Head of caudate nucleus (tissue), 42 donors: ENCODE measurements at regions not wholly inside any gene's neighbourhood (a gene's known extent, or its start where the extent isn't known, plus 50 kb on each side); places are given as distances from the start of the nearest gene placed in this dataset.

Experiments used
- DNase-seq, 42 donors: peaks; one replicate each; pipeline versions ENCODE4 v3.0.0 to v3.0.0-alpha.2; 2020 to 2021; ENCODE audit warnings: mixed read lengths in 7 of 42
- intact Hi-C: fragments of 100-400 bp; cut with DNase I; formaldehyde crosslinking; loops from one replicate; pipeline ENCODE4 v1.15.0; 2022

DNA sequence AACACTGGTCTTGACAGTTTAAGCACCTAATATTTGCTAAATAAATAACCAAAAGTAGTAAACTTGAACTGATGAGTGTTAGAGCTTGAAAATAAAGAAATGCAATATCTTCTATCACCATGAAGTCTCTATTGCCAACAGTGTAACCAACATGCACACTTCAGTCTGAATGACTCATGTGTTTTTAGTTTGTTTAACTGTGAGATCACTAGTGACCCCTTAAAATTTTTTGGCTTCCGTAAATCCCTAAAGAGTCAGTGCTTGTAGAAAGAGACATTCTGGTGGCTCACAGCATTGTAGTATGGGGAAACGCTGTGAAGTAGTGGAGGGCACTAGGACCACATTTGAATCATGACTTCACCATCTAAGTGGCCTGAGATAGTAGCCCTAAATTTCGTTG is 341.1 kb downstream of the PMP22 start:
- intact Hi-C loops = loop anchor here (10.0 kb wide), 1 partner anchor 1589 kb away; no protein-coding TSS in a partner anchor
- DNase-seq = no peak

GRCh38 chr17:14922411-14922810 is 342.7 kb downstream of the PMP22 start:
- peak in 24 of 42 donors; percentile 1 to 78 (median 26) for DNase-seq
- intact Hi-C loops = loop anchor here (10.0 kb wide), 1 partner anchor 1588 kb away; no protein-coding TSS in a partner anchor

DNA sequence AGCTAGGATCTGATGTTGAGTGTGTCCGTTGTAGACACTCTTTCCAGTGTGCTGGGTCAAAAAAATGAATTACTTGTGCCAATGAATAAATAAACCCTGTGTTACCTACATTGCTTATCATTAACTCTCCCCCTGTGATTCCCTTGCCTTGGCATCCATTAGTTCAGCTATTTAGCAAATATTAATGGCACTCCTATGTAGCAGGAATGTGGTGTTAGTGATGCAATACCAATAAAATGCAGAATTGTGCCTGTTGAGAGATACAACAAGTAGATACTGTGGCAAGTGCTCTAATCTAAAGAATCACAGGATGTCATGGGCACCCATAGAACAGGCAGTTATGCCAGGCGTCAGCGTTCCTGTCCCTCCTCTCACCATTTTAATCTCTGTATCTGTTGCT is 343.2 kb downstream of the PMP22 start:
- DNase-seq = no peak
- intact Hi-C loops = loop anchor here (10.0 kb wide), 1 partner anchor 1587 kb away; no protein-coding TSS in a partner anchor

DNA sequence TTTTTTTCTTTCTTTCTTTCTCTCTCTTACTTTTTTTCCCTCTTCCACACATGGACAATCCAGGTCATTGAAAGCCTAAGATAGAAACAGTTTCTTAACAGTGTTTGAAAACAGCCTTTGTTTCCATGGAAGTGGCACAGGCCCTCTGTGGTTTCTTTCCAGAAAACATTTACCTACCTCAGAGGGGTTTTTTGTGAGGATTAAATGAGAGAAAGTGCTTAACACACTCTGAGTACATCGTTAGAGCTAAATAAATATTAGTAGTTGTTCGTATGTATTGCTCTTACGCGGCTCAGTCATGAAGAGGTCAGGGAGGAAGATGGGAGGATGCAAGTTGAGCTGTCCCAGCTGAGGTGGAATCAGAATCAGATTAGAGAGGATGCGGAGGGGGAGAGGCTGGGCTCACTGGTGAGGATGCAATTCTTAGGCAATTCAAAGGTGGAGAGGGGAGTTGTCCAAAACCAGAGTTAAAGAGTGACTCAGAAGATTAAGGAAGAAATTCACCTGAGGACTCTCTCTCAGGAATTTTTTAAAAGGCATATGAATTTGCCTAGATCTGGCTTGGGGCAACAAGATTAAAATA is 345.4 kb downstream of the PMP22 start:
- no peak for DNase-seq
- intact Hi-C loops = loop anchor here (10.0 kb wide), 1 partner anchor 1585 kb away; no protein-coding TSS in a partner anchor

GRCh38 chr17:14919094-14919493 is 346.0 kb downstream of the PMP22 start:
- intact Hi-C loops = no loop called here
- DNase-seq = no peak

- intact Hi-C loops = no loop called here
- DNase-seq = no peak
Observed at GRCh38 chr17:14918540-14918939, 346.6 kb downstream of the PMP22 start.

DNA sequence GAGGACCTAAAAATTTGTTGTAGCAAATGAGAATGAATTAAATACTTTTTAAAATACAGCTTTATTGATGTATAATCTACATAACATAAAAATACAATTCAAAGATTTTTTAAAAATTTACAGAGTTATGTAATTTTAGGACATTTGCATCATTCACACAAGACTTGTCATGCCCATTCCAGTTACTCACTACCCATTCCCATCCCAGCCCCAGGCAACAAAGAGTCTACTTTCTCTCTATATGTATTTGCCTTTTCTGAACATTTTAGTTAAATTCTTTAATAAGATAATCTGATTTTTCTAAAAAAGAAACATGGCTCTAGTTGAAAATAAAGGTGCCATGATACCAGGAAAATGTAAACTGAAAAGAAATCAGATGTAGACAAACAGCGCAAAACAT is 354.2 kb downstream of the PMP22 start:
- intact Hi-C loops = no loop called here
- DNase-seq = no peak

GRCh38 chr17:14904386-14904785 is 360.7 kb downstream of the PMP22 start:
- DNase-seq = no peak
- intact Hi-C loops = no loop called here

DNA sequence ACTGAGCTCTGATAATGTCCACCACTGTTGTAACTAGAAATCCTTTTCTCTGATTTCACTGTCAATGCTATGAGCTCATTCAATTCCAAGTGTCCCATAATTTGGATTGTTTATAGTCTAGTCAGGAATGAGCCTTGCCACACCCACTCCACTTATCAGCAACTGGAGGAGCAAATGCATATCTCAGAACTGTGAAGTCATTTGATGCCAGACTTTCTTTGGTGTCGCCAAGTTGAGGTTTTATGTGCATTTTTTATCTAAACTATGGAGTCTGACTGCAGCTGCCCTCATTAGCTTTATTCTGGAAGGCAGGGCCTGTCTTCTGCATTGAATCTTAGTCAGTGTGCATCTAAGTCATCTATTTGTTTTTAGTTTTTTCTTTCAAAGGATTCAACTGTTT is 361.3 kb downstream of the PMP22 start:
- intact Hi-C loops = no loop called here
- DNase-seq = no peak

GRCh38 chr17:14902803-14903202 is 362.3 kb downstream of the PMP22 start:
- intact Hi-C loops = no loop called here
- no peak for DNase-seq

DNA sequence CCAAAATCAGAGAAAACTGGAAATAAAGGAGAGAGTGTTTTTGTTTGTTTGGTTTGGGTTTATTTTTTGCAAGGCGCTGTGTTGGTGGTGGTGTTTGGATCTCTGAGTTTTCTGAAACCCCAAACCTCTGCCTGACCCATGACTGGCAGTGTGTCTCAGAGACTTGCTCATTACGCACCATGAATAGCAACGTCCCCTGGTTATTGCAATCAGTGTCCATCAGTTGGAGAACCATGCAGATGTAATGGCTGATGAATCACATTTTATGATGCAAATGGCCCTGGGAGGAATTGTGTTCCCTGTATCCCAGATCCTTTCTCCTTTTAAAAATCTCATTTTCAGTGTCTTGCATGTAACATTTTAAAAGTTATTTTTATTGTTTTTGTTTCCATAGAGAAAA is 362.8 kb downstream of the PMP22 start:
- no peak for DNase-seq
- intact Hi-C loops = no loop called here

DNA sequence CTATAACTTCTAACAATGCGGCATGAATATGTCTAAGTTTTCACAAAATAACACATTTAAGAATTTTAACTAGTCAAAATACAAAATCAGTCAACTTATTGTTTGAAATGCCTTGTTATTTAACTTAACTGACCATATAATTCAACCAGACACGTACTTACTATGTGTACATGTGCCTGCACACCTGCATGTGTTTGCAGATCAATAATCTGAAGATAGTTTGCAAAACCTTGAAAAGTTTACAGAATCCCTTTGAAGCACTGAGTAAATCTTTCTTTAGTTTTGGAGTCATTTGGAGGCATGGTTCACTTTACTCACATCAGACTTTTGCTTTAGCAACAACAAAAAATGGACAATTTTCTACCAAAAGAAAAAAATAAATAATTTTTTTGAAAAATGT is 363.8 kb downstream of the PMP22 start:
- DNase-seq = no peak
- intact Hi-C loops = no loop called here

DNA sequence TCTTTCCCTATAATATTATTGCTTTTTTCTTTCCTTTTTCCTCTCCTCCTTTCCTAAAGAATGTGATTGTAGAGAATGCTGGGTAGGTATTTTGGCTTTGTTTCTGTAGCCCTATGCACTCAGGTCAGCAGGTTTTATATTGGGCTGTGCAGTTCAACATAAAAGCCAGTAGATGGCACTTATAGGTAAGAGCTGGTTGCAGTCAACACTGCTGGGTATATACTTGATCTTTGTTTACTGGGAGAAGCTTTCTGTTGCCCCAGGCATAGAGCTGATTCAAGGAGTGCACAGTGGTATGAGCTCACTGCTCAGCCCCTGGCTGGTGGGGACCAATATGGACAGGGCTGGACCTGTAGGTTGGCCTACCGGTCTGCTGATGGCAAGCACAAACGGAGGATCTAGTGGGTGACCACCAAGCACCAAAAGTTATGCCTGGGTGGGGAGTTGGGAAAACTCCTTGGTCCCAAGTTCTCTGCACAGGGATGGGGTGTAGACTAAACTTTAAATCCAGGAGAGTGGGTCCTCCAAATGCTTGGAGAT is 378.9 kb downstream of the PMP22 start:
- peak in 1 of 42 donors; percentile 12 for DNase-seq
- intact Hi-C loops = no loop called here

DNA sequence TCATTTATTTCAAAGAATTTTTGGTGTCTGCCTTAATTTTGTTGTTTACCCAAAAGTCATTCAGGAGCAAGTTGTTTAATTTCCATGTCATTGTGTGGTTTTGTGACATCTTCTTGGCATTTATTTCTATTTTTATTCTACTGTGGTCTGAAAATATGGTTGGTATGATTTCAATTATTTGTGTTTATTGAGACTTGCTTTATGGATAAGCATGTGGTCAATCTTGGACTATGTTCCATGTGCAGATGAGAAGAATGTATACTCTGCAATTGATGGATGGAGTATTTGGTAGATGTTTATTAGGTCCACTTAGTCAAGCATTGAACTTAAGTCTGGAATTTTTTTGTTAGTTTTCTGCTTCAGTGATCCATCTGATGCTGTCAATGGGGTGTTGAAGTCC is 383.0 kb downstream of the PMP22 start:
- intact Hi-C loops = no loop called here
- DNase-seq = no peak

GRCh38 chr17:14875557-14876412 is 389.3 kb downstream of the PMP22 start:
- intact Hi-C loops = no loop called here
- DNase-seq = no peak

- intact Hi-C loops = no loop called here
- no peak for DNase-seq
Observed at GRCh38 chr17:14873996-14874395, 391.1 kb downstream of the PMP22 start.

DNA sequence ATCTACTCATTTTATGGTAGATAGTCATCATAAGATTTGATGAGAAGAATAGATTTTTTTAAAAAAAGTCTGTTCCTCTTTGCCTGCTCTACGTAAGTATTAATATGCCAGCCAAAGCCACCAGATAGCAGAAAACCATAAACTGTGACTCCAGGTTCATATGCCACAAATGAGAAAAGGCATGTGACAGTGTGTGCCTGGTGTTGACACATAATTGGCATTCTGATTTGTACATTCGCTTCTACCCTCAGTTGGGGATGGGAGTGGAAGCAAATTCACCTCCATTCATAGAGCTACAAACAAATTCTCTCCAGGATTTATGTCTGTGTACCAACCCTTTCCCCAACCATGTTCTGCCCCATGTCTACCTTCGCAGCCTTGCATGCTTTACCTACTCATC is 391.6 kb downstream of the PMP22 start:
- intact Hi-C loops = no loop called here
- no peak for DNase-seq

DNA sequence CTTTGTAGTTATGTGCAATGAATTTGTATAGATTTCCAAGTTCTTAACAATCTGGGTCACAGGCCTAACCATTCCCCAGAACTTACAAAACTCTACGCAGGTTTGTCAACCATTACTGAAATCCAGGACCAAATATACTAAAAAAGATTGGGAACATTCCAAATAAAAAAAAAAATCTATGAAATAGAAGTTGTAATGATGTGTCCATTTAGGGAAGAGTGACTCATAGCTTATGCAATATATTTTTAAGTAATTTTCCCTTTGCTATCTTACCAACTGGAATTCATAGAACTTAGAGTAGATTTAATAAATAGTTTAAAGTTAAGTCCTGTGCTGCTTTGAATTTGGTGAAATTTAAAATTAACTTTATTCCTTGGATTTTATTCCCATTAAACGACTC is 393.2 kb downstream of the PMP22 start:
- intact Hi-C loops = no loop called here
- no peak for DNase-seq

- no peak for DNase-seq
- intact Hi-C loops = no loop called here
Observed at GRCh38 chr17:14866266-14866665, 398.9 kb downstream of the PMP22 start.

GRCh38 chr17:14864127-14864526 is 401.0 kb downstream of the PMP22 start:
- DNase-seq = no peak
- intact Hi-C loops = no loop called here
